IMR-90 (cell line): ENCODE measurements at regions not wholly inside any gene's neighbourhood (a gene's known extent, or its start where the extent isn't known, plus 50 kb on each side); places are given as distances from the start of the nearest gene placed in this dataset.

Experiments
- ATAC-seq: fragments of 200-7000 bp; cut with Tn5 transposase; 2 replicates; pipeline ENCODE4 v1.9.1; 2020; ENCODE audit warnings: low read depth, mild to moderate bottlenecking, moderate library complexity
- BruUV-seq: library from RNA; stranded (reverse); fragments of 400-500 nt; replicated peaks from 2 replicates; lab custom pipeline; 2021; lab: Mats Ljungman, UMichigan
- CTCF ChIA-PET: fragments of 300-600 bp; formaldehyde crosslinking; extraction: SDS; loops from one replicate; lab custom pipeline; 2021; ENCODE audit warnings: antibody characterized with exemption; lab: Yijun Ruan, JAX
- POLR2A ChIA-PET: fragments of 300-600 bp; sonication (Branson Sonifier 250); formaldehyde crosslinking; loops from one replicate; lab custom pipeline; 2022; ENCODE audit warnings: antibody characterized with exemption; ENCODE audit not compliant: unreplicated experiment; lab: Charles Lee
- DNase-seq: peaks from one replicate; pipeline ENCODE4 v3.0.0; 2013
- H2AFZ ChIP-seq: replicated peaks from 2 replicates; pipeline ENCODE3; 2013; ENCODE audit warnings: low read length, mild to moderate bottlenecking; ENCODE audit not compliant: poor library complexity
- H2AK5ac ChIP-seq: 2 replicates; pipeline ENCODE4 v1.6.1; 2013; ENCODE audit warnings: low read depth, low read length, inconsistent platforms
- H2AK9ac ChIP-seq: replicated peaks from 2 replicates; pipeline ENCODE3; 2013; ENCODE audit warnings: mild to moderate bottlenecking, low read depth, low read length, moderate library complexity; ENCODE audit not compliant: poor library complexity
- H2BK120ac ChIP-seq: 2 replicates; pipeline ENCODE4 v1.6.1; 2013; ENCODE audit warnings: low read depth, low read length, inconsistent platforms
- H2BK15ac ChIP-seq: 3 replicates; pipeline ENCODE4 v1.6.1; 2013; ENCODE audit warnings: low read depth, low read length, inconsistent platforms
- H2BK20ac ChIP-seq: 2 replicates; pipeline ENCODE4 v1.6.1; 2013; ENCODE audit warnings: low read depth, mild to moderate bottlenecking, inconsistent platforms, low read length, moderate library complexity
- H2BK5ac ChIP-seq: 2 replicates; pipeline ENCODE4 v1.6.1; 2013; ENCODE audit warnings: mild to moderate bottlenecking, low read depth, low read length, inconsistent platforms; ENCODE audit not compliant: poor library complexity, severe bottlenecking
- H3K14ac ChIP-seq: replicated peaks from 2 replicates; pipeline ENCODE4 v1.6.1; 2013; ENCODE audit warnings: low read depth, low read length, inconsistent platforms
- H3K18ac ChIP-seq: 2 replicates; pipeline ENCODE4 v1.6.1; 2013; ENCODE audit warnings: low read depth, low read length, control low read depth
- H3K23ac ChIP-seq: 2 replicates; pipeline ENCODE4 v1.6.1; 2013; ENCODE audit warnings: low read depth, low read length, inconsistent platforms
- H3K27ac ChIP-seq: 2 replicates; pipeline ENCODE4 v1.5.1; 2013; ENCODE audit warnings: mild to moderate bottlenecking, control low read depth, low read length; ENCODE audit not compliant: insufficient read depth
- H3K27me3 ChIP-seq: 2 replicates; pipeline ENCODE4 v1.6.1; 2013; ENCODE audit warnings: low read length; ENCODE audit not compliant: control insufficient read depth, insufficient read depth
- H3K36me3 ChIP-seq: 2 replicates; pipeline ENCODE4 v1.6.1; 2013; ENCODE audit warnings: low read length, mixed read lengths; ENCODE audit not compliant: control insufficient read depth, insufficient read depth
- H3K4ac ChIP-seq: 2 replicates; pipeline ENCODE4 v1.6.1; 2013; ENCODE audit warnings: low read depth, low read length, inconsistent platforms
- H3K4me1 ChIP-seq: 2 replicates; pipeline ENCODE4 v1.6.1; 2013; ENCODE audit warnings: low read length, mixed read lengths; ENCODE audit not compliant: control insufficient read depth, insufficient read depth
- H3K4me2 ChIP-seq: 2 replicates; pipeline ENCODE4 v1.6.1; 2013; ENCODE audit warnings: low read depth, mild to moderate bottlenecking, control low read depth, low read length, moderate library complexity
- H3K4me3 ChIP-seq: 2 replicates; pipeline ENCODE4 v1.5.1; 2013; ENCODE audit warnings: low read depth, mild to moderate bottlenecking, control low read depth, low read length, moderate library complexity; ENCODE audit not compliant: insufficient read depth
- H3K56ac ChIP-seq: 2 replicates; pipeline ENCODE4 v1.6.1; 2013; ENCODE audit warnings: low read length, inconsistent platforms; ENCODE audit not compliant: insufficient read depth; ENCODE audit errors: extremely low read depth
- H3K79me1 ChIP-seq, 2 experiments: 2 replicates each; pipeline ENCODE4 v1.6.1; 2013; ENCODE audit warnings: low read length in 2 of 2, inconsistent platforms in 1 of 2, low read depth in 1 of 2
- H3K9ac ChIP-seq: 2 replicates; pipeline ENCODE4 v1.6.1; 2013; ENCODE audit warnings: low read depth, low read length, control low read depth
- H3K9me1 ChIP-seq: 2 replicates; pipeline ENCODE4 v1.6.1; 2013; ENCODE audit warnings: low read length, inconsistent platforms; ENCODE audit not compliant: insufficient read depth
- H3K9me3 ChIP-seq: 2 replicates; pipeline ENCODE4 v1.6.1; 2013; ENCODE audit warnings: low read length; ENCODE audit not compliant: control insufficient read depth, insufficient read depth
- H4K20me1 ChIP-seq: 2 replicates; pipeline ENCODE4 v1.6.1; 2013; ENCODE audit warnings: low read length, inconsistent platforms; ENCODE audit not compliant: insufficient read depth
- H4K5ac ChIP-seq: 2 replicates; pipeline ENCODE4 v1.6.1; 2013; ENCODE audit warnings: mild to moderate bottlenecking, low read depth, low read length, control low read depth
- H4K8ac ChIP-seq, 2 experiments: 2 replicates each; pipeline ENCODE4 v1.6.1; 2013; ENCODE audit warnings: low read depth in 2 of 2, low read length in 2 of 2, control low read depth in 1 of 2, inconsistent platforms in 1 of 2
- H4K91ac ChIP-seq: 2 replicates; pipeline ENCODE4 v1.6.1; 2013; ENCODE audit warnings: low read depth, low read length, inconsistent platforms; ENCODE audit not compliant: insufficient read depth
- whole genome bisulfite sequencing, 2 experiments: methylation state at CpG; one replicate each; pipeline versions ENCODE4 v1.1.5 to v1.1.7; 2013; ENCODE audit warnings: missing lambda C conversion rate in 2 of 2; ENCODE audit not compliant: insufficient read length in 1 of 2; ENCODE audit errors: extremely low coverage in 2 of 2; 5-methylcytosine and 5-hydroxymethylcytosine counted together
- dilution Hi-C: fragments of 300-500 bp; cut with HindIII; formaldehyde crosslinking; loops from one replicate; pipeline ENCODE4 v1.14.3; 2018; ENCODE audit warnings: low sequenced_read_pairs; ENCODE audit not compliant: unreplicated experiment
- in situ Hi-C: fragments of 300-500 bp; cut with MboI; formaldehyde crosslinking; loops from 3 replicates; pipeline ENCODE4 v1.14.3; 2019; ENCODE audit warnings: low sequenced_read_pairs, inconsistent platforms, mixed read lengths
- intact Hi-C: fragments of 100-400 bp; cut with micrococcal nuclease; formaldehyde crosslinking; loops from 2 replicates; pipeline ENCODE4 v1.10.0; 2022
- TF ChIP-seq, protein P1 (sequence below): fragments of 150-350 bp; IDR thresholded peaks from 2 replicates; pipeline ENCODE4 v1.6.1; 2017; ENCODE audit warnings: mild to moderate bottlenecking, antibody characterized with exemption, low read length, low read depth

DNA sequence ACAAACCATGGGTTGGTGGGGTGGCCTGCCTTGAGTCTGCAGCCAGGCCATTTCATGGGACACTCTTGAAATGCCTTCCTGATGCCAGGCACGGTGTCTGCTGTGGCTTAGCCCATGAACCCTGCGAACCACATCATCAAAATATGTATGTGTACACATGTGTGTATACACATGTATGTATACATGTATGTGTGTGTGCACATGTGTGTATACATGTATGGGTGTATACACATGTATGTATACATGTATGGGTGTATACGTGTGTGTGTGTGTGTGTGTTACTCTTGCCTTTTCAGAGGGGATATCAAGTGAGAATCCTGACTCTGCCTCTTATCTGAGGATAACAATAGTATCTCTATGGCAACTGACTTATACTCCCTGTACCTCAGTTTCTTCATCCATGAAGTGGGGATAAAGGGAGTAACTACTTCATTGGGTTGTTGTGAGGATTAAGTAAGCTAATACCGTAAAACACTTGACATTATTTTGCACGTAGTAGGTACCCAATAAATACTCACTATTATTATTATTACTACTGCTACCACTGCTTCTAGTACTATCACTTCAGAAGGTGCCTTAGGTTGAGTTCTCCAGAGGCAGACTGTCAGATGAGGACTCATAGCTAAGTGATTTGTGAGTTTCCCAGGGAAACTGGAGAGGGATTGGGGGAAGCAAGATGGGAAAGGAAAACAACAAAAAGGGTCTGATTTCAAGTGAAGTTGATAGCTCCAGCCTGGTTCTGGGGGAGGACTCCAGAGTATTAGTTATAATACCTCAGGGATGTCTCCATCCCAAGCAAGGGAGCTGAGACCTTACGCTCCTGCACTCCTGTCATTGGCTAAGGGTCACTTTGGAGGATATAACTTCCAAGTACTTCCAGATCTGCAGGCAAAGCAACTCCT lies 110.5 kb downstream of the VEGFA start:
- no peak overlapping the region for H3K27ac ChIP-seq
- H2BK15ac ChIP-seq: no peak overlapping the region
- no peak overlapping the region for H3K4me2 ChIP-seq
- H2AFZ ChIP-seq: no peak overlapping the region
- H2AK5ac ChIP-seq: no peak overlapping the region
- no peaks in the 10 kb centered on the region for H3K4me1 ChIP-seq
- no peak overlapping the region for H2BK120ac ChIP-seq
- no peaks in the 10 kb centered on the region for H3K36me3 ChIP-seq
- no peaks in the 10 kb centered on the region for H4K20me1 ChIP-seq
- no peak overlapping the region for H2BK20ac ChIP-seq
- H3K4ac ChIP-seq: no peak overlapping the region
- in situ Hi-C loops: no loop called here
- WGBS, 2 experiments: no CpG with 5 or more reads among the region's 6 CpGs
- no peak overlapping the region for H2AK9ac ChIP-seq
- no peaks in the 10 kb centered on the region for H3K9me1 ChIP-seq
- TF ChIP-seq, protein P1, sequence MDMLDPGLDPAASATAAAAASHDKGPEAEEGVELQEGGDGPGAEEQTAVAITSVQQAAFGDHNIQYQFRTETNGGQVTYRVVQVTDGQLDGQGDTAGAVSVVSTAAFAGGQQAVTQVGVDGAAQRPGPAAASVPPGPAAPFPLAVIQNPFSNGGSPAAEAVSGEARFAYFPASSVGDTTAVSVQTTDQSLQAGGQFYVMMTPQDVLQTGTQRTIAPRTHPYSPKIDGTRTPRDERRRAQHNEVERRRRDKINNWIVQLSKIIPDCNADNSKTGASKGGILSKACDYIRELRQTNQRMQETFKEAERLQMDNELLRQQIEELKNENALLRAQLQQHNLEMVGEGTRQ: no peak
- no peak overlapping the region for H4K8ac ChIP-seq
- BruUV-seq: no TSS peak
- intact Hi-C loops: no loop called here
- no peak overlapping the region for H3K14ac ChIP-seq
- H3K18ac ChIP-seq: no peak overlapping the region
- DNase-seq: no peak
- H4K91ac ChIP-seq: no peak overlapping the region
- dilution Hi-C loops: no loop called here
- H3K56ac ChIP-seq: no peak overlapping the region
- H4K5ac ChIP-seq: no peak overlapping the region
- H2BK5ac ChIP-seq: no peak overlapping the region
- H3K79me1 ChIP-seq: no peaks in the 10 kb centered on the region
- no peak for ATAC-seq
- H3K9me3 ChIP-seq: no peaks in the 10 kb centered on the region
- ChIA-PET CTCF (no interaction called here), POLR2A (no interaction called here)
- no peak overlapping the region for H3K23ac ChIP-seq
- peaks cover 11% of the 10 kb centered on the region for H3K27me3 ChIP-seq
- no peak overlapping the region for H3K4me3 ChIP-seq
- H3K9ac ChIP-seq: no peak overlapping the region
